Body of pancreas (tissue), 4 donors: ENCODE measurements at regions not wholly inside any gene's neighbourhood (a gene's known extent, or its start where the extent isn't known, plus 50 kb on each side); places are given as distances from the start of the nearest gene placed in this dataset.

ENCODE experiments used
- POLR2A ChIP-seq, 3 donors: fragments of 450-650 bp; IDR thresholded peaks; one replicate each; pipeline ENCODE4 v1.6.1; 2016; ENCODE audit warnings: antibody characterized with exemption in 3 of 3, mild to moderate bottlenecking in 2 of 3
- TF ChIP-seq, protein P1 (sequence below), 7 experiments: fragments of 450-650 bp in 4 of 7; fragments of 200-600 bp in 3 of 7; sonication (generic) in 3 of 7; IDR thresholded peaks; one replicate each; pipeline ENCODE4 v1.5.1; 2016 to 2019; ENCODE audit warnings: antibody characterized with exemption in 7 of 7

DNA sequence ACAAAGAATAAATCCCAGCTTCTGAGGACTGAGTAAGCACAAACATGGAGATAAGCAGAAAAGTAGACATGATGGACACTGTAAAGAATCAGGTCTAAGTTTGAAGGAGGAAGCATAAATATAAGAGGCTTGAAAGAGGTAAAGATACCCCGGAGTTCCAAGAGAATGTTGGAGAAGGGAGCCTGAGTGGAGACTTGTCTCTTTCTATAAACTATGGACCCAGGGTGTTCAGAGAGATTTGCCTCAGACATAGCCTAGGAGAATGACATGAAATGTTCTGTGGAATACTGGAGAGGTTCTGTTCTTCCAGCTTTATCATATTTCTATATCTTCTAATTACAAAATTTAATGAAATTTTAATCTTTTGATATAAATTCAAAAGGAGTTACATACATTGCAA is 554.3 kb upstream of the B3GALT2 start:
- TF ChIP-seq, protein P1, sequence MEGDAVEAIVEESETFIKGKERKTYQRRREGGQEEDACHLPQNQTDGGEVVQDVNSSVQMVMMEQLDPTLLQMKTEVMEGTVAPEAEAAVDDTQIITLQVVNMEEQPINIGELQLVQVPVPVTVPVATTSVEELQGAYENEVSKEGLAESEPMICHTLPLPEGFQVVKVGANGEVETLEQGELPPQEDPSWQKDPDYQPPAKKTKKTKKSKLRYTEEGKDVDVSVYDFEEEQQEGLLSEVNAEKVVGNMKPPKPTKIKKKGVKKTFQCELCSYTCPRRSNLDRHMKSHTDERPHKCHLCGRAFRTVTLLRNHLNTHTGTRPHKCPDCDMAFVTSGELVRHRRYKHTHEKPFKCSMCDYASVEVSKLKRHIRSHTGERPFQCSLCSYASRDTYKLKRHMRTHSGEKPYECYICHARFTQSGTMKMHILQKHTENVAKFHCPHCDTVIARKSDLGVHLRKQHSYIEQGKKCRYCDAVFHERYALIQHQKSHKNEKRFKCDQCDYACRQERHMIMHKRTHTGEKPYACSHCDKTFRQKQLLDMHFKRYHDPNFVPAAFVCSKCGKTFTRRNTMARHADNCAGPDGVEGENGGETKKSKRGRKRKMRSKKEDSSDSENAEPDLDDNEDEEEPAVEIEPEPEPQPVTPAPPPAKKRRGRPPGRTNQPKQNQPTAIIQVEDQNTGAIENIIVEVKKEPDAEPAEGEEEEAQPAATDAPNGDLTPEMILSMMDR (IDR thresholded peaks at IDR 0.05) = no peak
- no peak for TF ChIP-seq POLR2A (IDR thresholded peaks at IDR 0.05)
